ENCODE measurements at regions not wholly inside any gene's neighbourhood (a gene's known extent, or its start where the extent isn't known, plus 50 kb on each side); places are given as distances from the start of the nearest gene placed in this dataset.

DNA sequence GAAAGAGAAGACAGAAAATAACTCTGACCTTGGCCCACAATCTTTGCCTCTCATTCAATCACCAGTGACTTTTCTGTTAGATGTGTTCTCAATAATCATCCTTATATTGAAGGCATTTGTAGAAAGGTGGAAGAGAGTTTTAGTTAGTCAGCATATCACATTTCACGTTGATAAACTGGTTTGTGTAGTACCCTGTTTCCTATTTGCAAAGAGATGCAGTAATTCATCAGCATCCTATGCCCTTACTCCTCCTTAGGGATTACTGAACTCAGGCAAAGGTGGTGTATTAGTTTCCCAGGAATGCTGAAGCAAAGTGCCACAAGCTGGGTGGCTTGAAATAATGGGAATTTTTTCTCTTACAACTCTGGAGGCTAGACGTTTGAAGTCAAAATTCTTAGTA, 145.0 kb downstream of the SPP2 start:
- DNase-seq (ENCODE audit: low read depth in 2 of 2) = no peak

DNA sequence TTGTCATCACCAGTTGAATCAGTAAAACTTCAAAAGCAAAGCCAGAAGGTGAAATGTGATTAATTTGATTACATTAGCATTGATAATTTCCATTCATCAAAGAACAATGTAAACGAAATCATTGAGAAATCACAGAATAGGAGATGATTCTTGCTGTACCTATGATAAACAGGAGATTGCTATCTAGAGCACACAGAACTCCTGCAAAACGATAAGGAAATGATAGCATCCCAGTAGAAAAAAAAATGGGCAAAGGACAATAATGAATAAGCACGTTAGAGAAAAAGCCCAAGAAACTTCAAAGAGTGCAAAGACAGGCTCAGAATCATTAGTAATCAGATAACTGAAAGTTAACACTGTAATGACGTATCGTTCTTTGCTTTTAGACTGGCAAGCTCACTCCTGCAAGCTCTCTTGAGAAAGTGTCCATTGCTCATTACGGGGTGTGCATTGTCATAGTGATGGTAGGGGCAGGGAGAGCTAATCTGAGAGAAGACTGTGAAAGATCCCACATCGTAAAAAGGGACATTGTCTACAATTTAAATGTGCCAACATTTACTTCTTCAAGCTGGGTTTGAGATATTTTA, 143.6 kb downstream of the SPP2 start:
- no peak for DNase-seq (ENCODE audit: low read depth in 2 of 2)

DNA sequence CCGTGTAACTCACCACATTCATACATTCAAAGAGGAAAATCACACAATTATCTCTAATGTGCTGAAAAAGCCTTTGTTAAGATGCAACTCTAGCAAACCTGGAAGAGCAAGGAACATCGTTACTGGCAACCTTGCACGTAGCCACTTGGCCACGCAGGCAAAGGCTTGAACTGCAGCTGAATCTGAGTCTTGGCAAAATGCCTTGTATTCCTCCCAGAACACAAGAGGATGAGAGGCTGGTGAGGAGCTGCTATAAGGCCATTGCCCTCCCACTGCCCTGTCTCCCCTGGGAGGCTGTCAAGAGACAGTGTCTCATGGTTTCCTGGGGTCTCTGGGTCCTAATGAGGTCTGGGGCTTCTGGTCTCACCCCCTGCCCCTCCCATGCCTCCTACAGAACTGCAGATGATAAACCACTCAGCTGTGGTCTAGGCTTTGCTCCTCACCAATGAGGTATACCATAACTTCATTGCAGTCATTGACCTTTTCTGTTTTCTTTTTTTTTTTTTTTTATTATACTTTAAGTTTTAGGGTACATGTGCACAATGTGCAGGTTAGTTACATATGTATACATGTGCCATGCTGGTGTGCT, 141.4 kb downstream of the SPP2 start:
- DNase-seq (ENCODE audit: low read depth in 2 of 2) = no peak

DNA sequence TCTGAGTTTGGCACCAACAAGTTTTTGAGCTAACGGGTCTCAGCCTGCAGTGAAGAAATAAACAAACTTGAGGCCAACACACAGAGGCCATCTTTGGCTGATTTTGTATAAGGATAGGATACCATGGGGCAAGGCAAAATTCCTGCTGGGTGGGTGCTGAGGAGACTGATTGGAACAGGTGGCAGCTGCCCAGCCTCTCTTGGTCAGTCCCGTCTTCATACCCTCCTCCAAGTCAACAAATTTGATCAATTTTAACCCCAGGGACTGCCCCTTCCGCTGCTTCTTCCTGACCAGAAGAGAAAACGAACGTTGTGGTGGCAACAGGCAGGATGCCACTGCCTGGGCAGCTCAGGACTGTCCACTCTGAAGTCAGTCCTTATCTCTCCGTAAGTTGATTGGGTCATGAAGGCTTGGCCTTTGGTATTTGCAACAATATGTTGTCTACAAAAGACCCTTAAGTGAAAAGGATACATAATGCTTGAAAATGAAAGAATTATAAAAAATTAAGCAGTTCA, 139.3 kb downstream of the SPP2 start:
- DNase-seq (ENCODE audit: low read depth in 2 of 2) = no peak

DNA sequence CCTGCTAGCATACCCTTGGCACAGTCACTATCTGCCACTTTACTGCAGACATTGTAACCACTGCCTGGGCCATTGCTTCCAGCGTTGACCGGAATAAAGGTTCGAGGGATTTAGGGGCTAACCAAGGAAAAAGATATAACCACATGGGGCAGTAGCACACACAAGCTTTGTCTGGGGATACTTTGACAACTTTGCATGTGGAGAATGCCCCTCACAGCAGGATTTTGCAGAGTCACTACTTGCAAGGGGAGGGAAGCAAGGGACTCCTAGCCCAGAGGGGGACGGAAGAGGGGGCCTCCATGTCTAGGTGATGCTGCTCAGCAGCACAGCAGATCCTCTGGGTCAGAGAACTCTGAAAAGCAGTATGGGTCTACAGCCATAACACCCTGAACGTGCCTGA, 138.7 kb downstream of the SPP2 start:
- DNase-seq (ENCODE audit: low read depth in 2 of 2) = no peak

DNA sequence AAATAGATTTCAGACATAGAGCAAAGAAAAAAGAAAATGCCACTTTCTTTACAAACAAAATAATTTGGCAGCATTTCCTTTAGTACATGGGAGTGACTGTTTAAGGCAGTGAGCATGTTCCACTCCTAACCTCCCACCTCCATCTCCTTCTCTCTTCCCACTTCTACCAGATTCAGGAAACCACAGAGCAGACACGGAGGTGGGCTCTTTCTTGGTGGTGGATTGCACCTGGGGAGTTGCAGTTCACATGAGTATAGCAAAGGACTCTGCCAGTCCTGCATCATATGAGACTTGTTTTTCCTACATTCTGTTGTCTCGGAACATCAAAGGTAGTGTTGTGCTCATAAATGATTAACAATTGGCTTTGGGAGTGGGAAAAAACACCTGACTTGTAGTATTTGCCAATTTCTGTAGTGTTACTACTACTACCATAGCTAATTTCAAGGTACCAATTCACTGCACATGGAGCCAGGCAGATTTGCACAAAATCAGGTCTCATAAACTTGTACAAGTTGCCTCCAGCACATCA, 137.2 kb downstream of the SPP2 start:
- no peak for DNase-seq (ENCODE audit: low read depth in 2 of 2)

DNA sequence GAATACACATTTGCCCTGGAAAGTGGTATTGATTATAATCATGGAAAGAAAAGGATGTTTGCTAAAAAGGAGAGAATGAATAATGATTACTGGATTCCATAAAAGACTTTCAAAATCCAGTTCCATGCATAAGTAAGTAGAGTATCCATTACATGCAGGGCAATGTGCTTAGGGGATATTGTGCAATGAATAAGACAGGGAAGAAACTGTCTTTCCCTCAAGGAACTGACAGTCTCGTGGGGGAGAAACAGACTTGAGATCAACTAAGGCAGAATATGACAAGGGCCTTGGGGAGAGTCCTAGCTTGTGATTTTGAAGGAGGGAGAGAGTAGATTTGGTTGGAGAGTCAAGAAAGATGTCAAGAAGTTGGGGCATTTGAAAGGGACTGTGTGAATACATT, 130.6 kb downstream of the SPP2 start:
- no peak for DNase-seq (ENCODE audit: low read depth in 2 of 2)

DNA sequence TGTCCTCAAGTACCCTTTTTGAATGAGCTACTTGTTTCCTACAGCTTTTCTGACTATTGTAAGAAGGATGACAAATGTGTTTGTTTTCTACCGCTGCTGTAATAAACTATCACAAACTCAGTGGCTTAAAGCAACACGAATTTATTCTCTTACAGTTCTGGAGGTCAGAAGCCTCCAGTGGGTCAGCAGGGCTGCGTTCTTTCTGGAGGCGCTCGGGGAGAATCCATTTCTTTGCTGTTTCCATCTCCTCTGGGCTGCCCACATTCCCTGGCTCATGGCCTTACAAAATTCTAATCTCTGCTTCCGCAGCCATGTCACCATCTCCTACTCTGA, 128.5 kb downstream of the SPP2 start:
- DNase-seq (ENCODE audit: low read depth in 2 of 2) = no peak

DNA sequence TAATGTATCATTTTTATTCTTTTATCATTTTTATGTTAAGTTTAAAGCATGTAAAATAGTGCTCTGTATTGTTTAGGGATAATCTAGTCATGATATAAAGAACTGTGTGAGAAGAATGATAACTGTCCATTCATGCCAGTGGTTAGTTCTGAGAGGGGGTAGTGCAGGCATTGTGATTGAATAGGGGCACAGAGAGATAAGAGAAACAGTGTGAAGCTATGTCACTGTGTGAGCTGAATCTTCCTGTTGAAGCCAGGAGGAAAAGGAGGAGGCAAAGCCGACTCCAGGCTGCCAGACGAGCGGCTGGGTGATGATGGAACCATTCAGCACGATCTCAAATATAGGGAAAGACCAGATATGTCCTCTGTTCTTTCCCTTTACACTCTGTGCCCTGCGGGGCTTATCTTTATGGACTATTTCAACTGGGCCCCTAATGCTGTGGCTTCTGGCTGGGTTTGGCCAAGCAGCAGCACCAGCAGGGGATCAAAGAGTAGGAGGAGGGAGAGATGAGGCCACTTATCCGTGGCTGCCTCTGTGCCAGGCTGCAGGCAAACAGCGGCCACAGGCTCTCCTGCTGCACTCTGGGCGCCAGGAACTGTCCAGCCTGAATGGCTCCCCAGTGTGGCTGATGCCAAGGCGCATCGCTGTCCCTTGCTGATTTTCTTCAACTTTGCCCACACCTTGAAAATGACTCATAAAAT, 128.0 kb downstream of the SPP2 start:
- no peak for DNase-seq (ENCODE audit: low read depth in 2 of 2)

DNA sequence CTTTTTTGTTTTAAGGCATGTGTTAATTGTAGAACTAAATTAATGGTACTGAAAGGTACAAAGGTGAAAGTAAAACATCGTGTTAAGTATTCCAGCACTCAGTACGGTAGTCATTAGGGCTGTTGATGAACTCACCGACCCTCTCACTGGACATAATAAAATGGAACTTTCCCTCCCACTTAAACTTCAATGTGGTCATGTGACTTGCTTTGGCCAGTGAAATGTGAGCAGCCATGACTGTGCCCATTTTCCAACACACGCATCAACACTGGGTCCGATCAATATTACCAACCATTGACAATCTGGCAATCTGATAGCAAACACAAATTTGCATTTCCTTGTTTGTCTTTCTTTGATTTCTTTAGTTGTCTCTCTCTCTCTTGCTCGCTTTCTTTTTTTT, 125.1 kb downstream of the SPP2 start:
- DNase-seq (ENCODE audit: low read depth in 2 of 2) = no peak

DNA sequence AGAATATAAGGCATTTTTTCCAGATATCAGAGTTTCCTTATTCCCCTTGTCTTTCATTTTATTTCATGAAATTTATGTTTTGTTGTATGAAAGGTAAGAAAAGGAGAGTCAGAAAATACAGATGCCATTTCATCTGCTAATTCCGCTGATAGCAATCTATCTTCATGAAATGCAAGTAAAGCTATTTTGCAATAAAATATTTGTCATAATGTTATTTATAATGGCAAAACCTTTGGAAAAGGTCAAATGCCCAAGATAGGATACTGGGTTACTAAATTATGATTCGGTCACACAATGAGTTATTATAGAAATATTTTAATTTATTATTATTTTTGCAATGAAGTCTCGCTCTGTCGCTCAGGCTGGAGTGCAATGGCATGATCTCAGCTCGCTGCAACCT, 124.2 kb downstream of the SPP2 start:
- DNase-seq (ENCODE audit: low read depth in 2 of 2) = no peak

DNA sequence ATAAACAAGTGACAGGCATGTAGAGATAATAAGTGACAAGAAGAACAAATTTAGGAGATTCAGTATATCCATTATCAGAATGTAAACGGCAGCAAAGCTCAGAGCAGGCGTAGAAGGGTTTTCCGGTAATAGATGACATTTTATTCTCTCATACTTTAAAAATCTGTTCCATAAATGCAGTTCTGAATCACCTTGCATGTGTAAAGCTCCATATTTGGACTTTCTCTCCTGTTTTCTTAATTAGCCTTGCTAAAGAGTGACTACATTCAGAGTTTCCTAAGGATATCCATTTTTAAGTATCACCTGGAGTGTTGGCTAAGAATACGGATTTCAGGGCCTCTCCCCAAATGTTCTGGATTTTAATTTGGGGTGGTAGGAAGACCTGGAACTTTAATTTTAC, 122.0 kb downstream of the SPP2 start:
- no peak for DNase-seq (ENCODE audit: low read depth in 2 of 2)

DNA sequence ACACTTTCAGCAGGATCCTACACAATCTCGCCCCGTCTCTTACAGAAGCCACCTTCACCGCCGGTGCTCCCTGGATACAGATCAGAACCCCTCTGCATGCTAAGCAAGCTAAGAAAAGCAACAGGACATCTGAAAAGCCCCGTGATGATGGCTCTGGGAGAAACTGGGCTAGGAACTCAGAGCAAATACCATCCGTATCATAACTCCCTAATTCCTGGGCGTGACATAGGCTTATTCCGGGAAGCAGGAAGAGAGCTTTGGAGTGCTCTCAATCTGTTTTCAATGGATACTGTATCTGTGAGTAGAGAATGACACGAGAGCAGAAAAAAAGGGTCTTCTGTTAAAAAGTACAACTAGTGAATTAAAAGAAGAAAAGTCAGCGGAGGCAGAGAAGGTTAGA, 121.6 kb downstream of the SPP2 start:
- DNase-seq (ENCODE audit: low read depth in 2 of 2) = no peak

DNA sequence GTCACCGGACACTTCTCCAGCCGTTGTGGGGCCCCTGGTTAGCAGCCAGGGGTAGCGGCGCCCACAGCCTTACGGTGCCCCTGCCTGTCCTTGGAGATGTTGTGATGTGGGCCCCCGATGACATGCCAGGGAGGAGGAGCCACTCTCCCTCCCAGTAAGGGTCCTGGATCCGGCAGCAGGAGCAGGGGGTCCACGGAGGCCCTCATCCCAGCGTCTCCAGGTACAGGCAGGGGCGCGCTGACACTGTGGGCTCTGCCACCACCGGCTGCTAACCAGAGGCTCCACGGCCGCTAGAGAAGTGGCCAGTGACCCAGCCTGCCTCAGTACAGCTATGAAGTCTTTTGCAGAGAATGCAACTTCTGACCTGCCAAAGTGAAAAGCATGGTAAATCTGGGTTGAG, 121.2 kb downstream of the SPP2 start:
- no peak for DNase-seq (ENCODE audit: low read depth in 2 of 2)

DNA sequence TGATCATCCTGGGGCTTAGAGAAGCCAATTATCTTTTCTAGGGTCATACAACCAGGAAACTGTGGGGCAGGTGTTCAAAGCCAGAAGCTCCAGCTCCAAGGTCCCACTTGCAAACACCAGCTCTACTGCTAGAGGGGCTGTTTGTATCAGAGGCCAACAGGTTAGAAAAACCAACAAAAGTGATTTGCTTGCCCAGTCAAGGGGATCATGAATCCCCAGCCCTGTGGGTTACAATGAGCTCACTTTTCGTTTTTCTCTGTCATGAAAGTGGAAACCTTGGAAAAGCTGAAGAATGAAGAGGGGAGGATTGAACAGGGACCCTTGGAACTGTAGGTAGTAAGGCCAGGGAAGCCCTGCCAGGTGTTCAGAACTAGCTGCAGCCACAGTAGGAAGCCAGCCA, 119.2 kb downstream of the SPP2 start:
- DNase-seq (ENCODE audit: low read depth in 2 of 2) = no peak

DNA sequence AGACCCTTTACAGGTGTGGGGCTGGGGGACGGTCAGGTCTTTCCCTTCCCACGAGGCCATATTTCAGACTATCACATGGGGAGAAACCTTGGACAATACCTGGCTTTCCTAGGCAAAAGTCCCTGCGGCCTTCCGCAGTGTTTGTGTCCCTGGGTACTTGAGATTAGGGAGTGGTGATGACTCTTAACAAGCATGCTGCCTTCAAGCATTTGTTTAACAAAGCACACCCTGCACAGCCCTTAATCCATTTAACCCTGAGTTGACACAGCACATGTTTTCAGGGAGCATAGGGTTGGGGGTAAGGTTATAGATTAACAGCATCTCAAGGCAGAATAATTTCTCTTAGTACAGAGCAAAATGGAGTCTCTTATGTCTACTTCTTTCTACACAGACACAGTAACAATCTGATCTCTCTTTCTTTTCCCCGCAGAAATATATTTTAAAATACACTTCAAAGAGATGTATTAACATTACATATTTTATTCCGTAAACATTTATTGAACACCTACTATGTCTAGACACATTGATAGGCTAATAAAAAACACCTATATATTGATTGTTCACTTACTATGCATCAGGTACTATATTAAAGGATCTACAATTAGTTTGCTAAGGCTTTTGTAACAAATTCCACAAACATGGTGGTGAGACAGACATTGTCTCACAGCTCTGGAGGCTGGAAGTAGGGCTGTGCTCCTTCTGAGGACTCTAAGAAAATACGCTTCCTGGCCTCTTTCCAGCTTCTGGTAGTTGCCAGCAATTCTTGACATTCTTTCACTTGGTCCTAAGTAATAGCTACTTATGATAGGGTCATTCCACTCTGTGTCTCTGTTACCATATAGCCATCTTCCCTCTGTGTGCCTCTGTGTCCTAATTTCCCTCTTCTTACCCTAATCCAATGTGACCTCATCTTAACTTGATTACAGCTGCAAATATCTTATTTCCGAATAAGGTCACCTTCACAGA, 118.4 kb downstream of the SPP2 start:
- peak; percentile 59 to 60 for DNase-seq (ENCODE audit: low read depth in 2 of 2)

DNA sequence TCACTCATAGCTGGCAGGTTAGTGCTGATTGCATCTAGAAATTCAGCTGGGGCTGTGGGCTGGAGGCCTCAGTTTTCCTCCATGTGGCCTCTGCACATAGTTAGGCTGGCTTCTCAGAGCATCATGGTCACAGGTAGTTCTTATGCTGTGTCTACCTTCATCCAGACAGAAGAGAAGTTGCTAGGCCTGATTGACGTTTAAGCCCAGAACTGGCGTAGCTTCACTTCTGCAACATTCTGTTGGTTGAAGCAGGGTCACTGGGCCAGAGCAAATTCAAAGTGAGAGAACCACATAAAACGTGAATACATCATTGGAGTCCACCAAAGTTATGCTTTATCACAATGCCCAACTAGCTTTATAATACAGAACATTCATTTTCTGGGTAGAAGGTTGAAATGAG, 116.0 kb downstream of the SPP2 start:
- no peak for DNase-seq (ENCODE audit: low read depth in 2 of 2)

DNA sequence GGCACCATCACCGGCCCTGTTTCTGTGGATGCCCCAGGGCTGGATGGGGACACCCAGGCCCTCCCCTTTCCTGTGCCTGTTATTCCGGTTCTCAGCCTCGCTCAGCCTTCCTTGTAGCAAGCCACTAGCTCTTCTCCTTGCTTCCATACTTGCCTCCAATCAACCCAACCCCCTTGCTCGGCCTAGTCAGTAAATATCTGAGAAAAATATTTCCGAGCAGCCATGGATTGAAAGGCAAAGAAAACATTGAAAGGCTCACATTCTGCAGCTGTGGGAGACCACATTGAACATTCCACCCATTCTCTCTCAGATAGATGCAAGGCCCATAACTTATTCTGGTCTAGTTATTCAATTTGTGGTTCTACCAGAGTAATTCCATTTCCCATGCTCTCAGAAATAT, 114.9 kb downstream of the SPP2 start:
- DNase-seq (ENCODE audit: low read depth in 2 of 2) = peak; percentile 89 to 92

DNA sequence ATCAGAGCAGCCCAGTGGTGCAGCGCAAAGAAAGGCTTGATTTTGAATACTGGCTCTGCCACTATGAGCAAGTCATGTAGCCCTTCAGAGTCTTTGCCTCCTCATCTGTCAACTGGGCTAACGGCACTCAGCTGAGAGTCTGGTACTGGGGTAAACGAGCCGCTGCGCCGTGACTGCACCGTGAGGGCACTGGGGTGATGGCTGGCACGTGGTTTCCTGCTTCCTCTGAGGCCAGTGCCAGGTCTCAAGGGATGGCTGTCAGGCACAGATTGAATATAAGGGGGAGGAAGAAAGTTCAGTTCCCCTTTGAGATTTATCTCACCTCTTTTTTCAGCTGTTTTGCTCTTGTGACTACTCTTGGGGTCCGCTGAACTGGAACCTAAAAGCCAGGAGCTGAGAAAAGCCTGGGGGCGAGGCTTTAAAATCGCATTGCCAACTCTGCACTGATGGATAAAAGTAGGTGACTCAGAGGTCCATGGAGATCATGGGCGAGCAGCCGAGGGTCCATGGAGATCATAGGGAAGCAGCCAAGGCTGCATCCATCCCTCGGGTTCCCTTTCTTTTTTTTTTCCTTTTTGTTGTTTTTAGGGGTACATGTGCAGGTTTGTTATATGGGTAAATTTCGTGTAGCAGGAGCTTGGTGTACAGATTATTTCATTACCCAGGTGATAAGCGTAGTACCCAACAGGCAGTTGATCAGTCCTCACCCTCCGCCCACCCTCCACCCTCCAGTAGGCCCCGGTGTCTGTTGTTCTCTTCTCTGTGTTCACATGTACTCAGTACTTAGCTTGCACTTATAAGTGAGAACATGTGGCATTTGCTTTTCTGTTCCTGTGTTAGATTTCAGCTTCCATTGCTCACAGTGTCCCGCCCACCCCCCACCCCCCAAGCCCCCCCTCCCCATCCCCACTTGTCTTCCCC, 114.3 kb downstream of the SPP2 start:
- no peak for DNase-seq (ENCODE audit: low read depth in 2 of 2)

DNA sequence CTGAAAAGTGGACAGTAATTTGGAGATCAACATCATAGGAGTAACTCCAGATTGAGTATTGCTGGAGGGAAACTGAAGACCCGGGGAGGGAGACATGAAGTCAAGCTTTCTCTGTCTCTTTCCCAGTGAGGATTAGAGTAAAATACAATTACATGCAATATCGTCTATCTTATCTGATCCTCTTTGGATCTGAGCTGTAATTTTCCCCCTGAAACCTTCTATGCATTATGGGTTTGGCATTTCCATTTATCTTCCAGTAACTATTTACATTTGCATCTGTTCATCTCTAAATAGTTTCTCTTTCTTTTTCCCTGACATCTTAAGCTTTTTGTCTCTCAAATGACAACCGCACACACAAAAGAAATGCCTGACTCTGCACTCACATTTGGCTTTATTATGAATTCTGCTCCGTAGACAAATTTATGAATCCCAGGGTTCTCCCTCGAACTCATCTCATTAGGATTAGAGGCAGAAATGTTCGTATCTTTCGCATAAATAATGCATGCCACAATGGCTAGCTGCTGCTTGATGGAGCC, 113.1 kb downstream of the SPP2 start:
- no peak for DNase-seq (ENCODE audit: low read depth in 2 of 2)

DNA sequence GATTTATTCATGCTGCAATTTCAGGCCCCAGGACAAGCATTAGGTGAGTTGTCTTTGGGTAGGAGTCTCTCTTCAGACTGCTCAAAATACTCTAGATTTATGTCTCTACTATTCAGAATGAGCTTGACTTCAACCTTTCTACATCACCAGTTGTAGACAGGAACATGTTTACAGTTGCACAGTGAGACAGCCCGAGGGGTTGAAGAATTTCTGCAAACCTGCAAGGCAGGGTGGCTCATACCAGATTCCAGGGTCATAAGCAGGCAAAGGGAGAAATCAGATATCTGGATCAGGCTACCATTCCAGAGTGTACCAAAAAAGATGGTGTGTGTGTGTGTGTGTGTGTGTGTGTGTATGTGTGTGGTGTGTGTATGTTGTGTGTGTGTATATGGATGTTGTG, 112.4 kb downstream of the SPP2 start:
- no peak for DNase-seq (ENCODE audit: low read depth in 2 of 2)

Data from fibroblast of skin of left quadriceps (primary cell).